Uterus (tissue), 3 donors: ENCODE measurements at regions not wholly inside any gene's neighbourhood (a gene's known extent, or its start where the extent isn't known, plus 50 kb on each side); places are given as distances from the start of the nearest gene placed in this dataset.
A peak's percentile ranks its signal among the peaks of the same experiment; 100 is the strongest.
"Not testable (repeated sequence)": the region's sequence is repeated elsewhere in the genome, so short reads cannot be mapped to it uniquely, and the experiment has no call there.

ENCODE experiments used
- DNase-seq, 2 donors: peaks; one replicate each; pipeline ENCODE4 v3.0.0-alpha.2; 2019 to 2020
- H3K27ac ChIP-seq, 2 donors: fragments of 200-600 bp; sonication (generic); 1 replicate in 1 of 2; 2 replicates in 1 of 2; pipeline ENCODE4 v1.5.1; 2016 to 2018
- H3K27me3 ChIP-seq, 2 donors: fragments of 200-600 bp; sonication (generic); one replicate each; pipeline ENCODE4 v1.5.1; 2018 to 2019; ENCODE audit warnings: control low read depth in 1 of 2
- H3K36me3 ChIP-seq, 2 donors: fragments of 200-600 bp; sonication (generic); one replicate each; pipeline ENCODE4 v1.5.1; 2019; ENCODE audit warnings: control low read depth in 1 of 2
- H3K4me1 ChIP-seq, 2 donors: fragments of 200-600 bp; sonication (generic); one replicate each; pipeline ENCODE4 v1.5.1; 2018 to 2019; ENCODE audit warnings: control low read depth in 1 of 2
- H3K4me3 ChIP-seq, 2 donors: fragments of 200-600 bp; sonication (generic); 1 replicate in 1 of 2; 2 replicates in 1 of 2; pipeline ENCODE4 v1.5.1; 2018 to 2019; ENCODE audit warnings: mild to moderate bottlenecking in 1 of 2
- H3K9me3 ChIP-seq, 2 donors: fragments of 200-600 bp; sonication (generic); one replicate each; pipeline ENCODE4 v1.5.1; 2019; ENCODE audit warnings: control low read depth in 1 of 2
- CTCF ChIP-seq, 4 experiments: fragments of 200-600 bp in 2 of 4; fragments of 450-650 bp in 2 of 4; sonication (generic) in 2 of 4; IDR thresholded peaks; one replicate each; pipeline ENCODE4 v1.5.1; 2016 to 2019; ENCODE audit warnings: antibody characterized with exemption in 4 of 4, mild to moderate bottlenecking in 2 of 4, moderate library complexity in 1 of 4
- POLR2A ChIP-seq, 2 donors: fragments of 450-650 bp; IDR thresholded peaks; one replicate each; pipeline ENCODE4 v1.6.1; 2016; ENCODE audit warnings: antibody characterized with exemption in 2 of 2, mild to moderate bottlenecking in 1 of 2, moderate library complexity in 1 of 2
- intact Hi-C: fragments of 100-400 bp; cut with DNase I; formaldehyde crosslinking; loops from one replicate; pipeline ENCODE4 v1.15.1; 2023; ENCODE audit warnings: low total_unique reads
- donor health status: DM: yes; HTN: yes; CAD: no.

DNA sequence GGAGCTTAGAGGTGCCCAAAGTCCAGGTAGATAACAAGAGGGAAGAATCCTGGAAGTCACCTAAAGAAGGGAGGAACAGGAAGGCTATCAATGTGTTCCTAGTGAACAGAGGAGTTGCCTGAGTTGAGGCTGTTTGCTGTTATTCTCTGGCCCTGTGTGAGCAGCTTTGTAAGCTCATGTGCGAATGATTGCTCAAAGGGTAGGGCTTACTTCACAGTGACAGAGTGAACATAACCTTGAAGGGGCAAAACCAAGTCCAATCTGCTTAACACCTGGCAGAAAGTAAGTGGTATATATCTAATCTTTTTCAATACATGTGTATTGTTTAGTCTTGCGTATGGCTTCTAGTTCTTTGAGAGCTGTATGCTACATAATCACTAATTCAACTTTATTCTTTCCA is 1153.6 kb downstream of the TUSC7 start:
- intact Hi-C loops: no loop called here
- Histone ChIP-seq H3K27ac (no peak overlapping the region), H3K9me3 (no peaks in the 10 kb centered on the region), H3K36me3 (no peaks in the 10 kb centered on the region), H3K4me1 (no peaks in the 10 kb centered on the region), H3K4me3 (no peak overlapping the region), H3K27me3 (no peaks in the 10 kb centered on the region)
- DNase-seq: no peak
- TF ChIP-seq CTCF (IDR thresholded peaks at IDR 0.05) (no peak), POLR2A (IDR thresholded peaks at IDR 0.05) (no peak)

GRCh38 chr3:117865338-117865737 is 1155.8 kb downstream of the TUSC7 start:
- no peak for DNase-seq
- Histone ChIP-seq H3K27ac (no peak overlapping the region), H3K4me3 (no peak overlapping the region), H3K36me3 (no peaks in the 10 kb centered on the region), H3K4me1 (no peaks in the 10 kb centered on the region), H3K9me3 (no peaks in the 10 kb centered on the region), H3K27me3 (no peaks in the 10 kb centered on the region)
- intact Hi-C loops: no loop called here
- TF ChIP-seq POLR2A (IDR thresholded peaks at IDR 0.05) (no peak), CTCF (IDR thresholded peaks at IDR 0.05) (no peak)

GRCh38 chr3:117868766-117869165 is 1159.2 kb downstream of the TUSC7 start:
- intact Hi-C loops: no loop called here
- TF ChIP-seq POLR2A (IDR thresholded peaks at IDR 0.05) (no peak), CTCF (IDR thresholded peaks at IDR 0.05) (no peak)
- Histone ChIP-seq H3K4me3 (no peak overlapping the region), H3K27ac (no peak overlapping the region), H3K9me3 (no peaks in the 10 kb centered on the region), H3K4me1 (no peaks in the 10 kb centered on the region), H3K36me3 (no peaks in the 10 kb centered on the region), H3K27me3 (no peaks in the 10 kb centered on the region)
- DNase-seq: no peak

DNA sequence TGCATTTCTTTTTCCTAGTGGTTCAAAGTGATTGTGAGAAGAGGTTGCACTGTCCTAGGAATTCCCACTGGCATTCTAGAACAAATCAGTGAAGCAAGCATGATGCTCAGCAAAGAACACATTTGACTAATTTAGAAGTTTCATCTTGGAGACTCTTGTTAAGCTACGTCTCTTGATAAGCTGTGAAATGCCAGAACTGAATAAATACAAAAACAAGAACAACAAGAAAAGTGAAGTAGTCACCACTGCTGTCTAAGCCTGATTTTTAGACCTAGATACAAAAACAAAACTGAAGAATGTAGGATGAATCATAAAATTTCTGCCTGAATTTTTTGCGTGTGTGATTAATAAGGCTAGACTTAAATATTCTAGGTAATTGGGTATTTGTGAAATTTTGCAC is 1162.4 kb downstream of the TUSC7 start:
- no peaks in the 10 kb centered on the region for H3K27me3 ChIP-seq
- DNase-seq: no peak
- intact Hi-C loops: no loop called here

GRCh38 chr3:117872594-117873248 is 1161.9 kb downstream of the IGSF11 start:
- H3K27me3 ChIP-seq, H3K9me3 ChIP-seq, intact Hi-C loops, H3K4me1 ChIP-seq, DNase-seq, H3K4me3 ChIP-seq, H3K36me3 ChIP-seq: not testable (repeated sequence)
- H3K27ac ChIP-seq: peak overlapping the region in 1 of 2 donors; percentile 17

More for the DNA sequence above, 1162.4 kb downstream of the TUSC7 start:
- no peak overlapping the region for H3K4me3 ChIP-seq
- H3K36me3 ChIP-seq: no peaks in the 10 kb centered on the region
- H3K4me1 ChIP-seq: no peaks in the 10 kb centered on the region
- TF ChIP-seq POLR2A (IDR thresholded peaks at IDR 0.05) (no peak), CTCF (IDR thresholded peaks at IDR 0.05) (no peak)
- H3K27ac ChIP-seq: no peak overlapping the region
- H3K9me3 ChIP-seq: no peaks in the 10 kb centered on the region

DNA sequence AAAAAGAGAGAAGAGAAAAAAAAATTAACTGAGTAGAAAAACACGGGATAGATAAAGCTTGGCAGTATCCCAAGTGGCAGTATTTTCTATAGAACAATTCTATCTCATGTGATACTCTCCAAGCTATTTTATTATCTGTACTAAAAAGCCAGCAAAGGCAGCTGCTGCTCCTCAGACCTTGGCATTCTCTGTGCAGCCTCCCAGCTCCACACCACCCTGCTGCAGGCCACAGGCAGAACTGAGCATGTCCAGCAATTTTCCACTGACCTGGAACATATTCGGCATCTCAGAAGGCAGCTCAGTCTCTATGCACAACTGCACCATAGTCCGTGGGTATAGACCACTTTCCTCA is 1161.4 kb downstream of the IGSF11 start:
- H3K27ac ChIP-seq: peak overlapping the region in 1 of 2 donors; percentile 17
- intact Hi-C loops: no loop called here
- no peaks in the 10 kb centered on the region for H3K9me3 ChIP-seq
- H3K4me1 ChIP-seq: no peaks in the 10 kb centered on the region
- no peaks in the 10 kb centered on the region for H3K36me3 ChIP-seq
- TF ChIP-seq POLR2A (IDR thresholded peaks at IDR 0.05): no peak
- no peak for TF ChIP-seq CTCF (IDR thresholded peaks at IDR 0.05)
- DNase-seq: peak; percentile 15 to 23
- no peaks in the 10 kb centered on the region for H3K27me3 ChIP-seq
- H3K4me3 ChIP-seq: no peak overlapping the region
